HFF-Myc (cell line): ENCODE measurements at regions not wholly inside any gene's neighbourhood (a gene's known extent, or its start where the extent isn't known, plus 50 kb on each side); places are given as distances from the start of the nearest gene placed in this dataset.

ENCODE experiments used
- DNase-seq: peaks from one replicate; pipeline ENCODE4 v3.0.0-alpha.2; 2011; ENCODE audit warnings: low read depth; ENCODE audit errors: extremely low read depth
- H3K4me3 ChIP-seq: replicated peaks from 2 replicates; pipeline ENCODE4 v1.5.1; 2011; ENCODE audit warnings: low read depth, mild to moderate bottlenecking, control low read depth, low read length
- CTCF ChIP-seq: IDR thresholded peaks from 2 replicates; pipeline ENCODE4 v1.5.1; 2012; ENCODE audit warnings: mild to moderate bottlenecking, low read depth, low read length, control low read depth; ENCODE audit errors: missing control alignments

- no peak for TF ChIP-seq CTCF
- no peak overlapping the region for H3K4me3 ChIP-seq
- no peak for DNase-seq
These were observed 106.9 kb downstream of the TBC1D30 start for GRCh38 chr12:64931321-64931720.

GRCh38 chr12:64931981-64932380, 107.5 kb downstream of the TBC1D30 start:
- DNase-seq = no peak
- TF ChIP-seq CTCF = no peak
- no peak overlapping the region for H3K4me3 ChIP-seq

- no peak for DNase-seq
- no peak for TF ChIP-seq CTCF
These were observed 109.3 kb downstream of the TBC1D30 start for GRCh38 chr12:64933791-64934190.

GRCh38 chr12:64937452-64937851, 113.0 kb downstream of the TBC1D30 start:
- H3K4me3 ChIP-seq = no peak overlapping the region

More at GRCh38 chr12:64933791-64934190, 109.3 kb downstream of the TBC1D30 start:
- no peak overlapping the region for H3K4me3 ChIP-seq

GRCh38 chr12:64938179-64938578, 113.7 kb downstream of the TBC1D30 start:
- TF ChIP-seq CTCF = no peak
- DNase-seq = no peak
- no peak overlapping the region for H3K4me3 ChIP-seq

More at GRCh38 chr12:64937452-64937851, 113.0 kb downstream of the TBC1D30 start:
- TF ChIP-seq CTCF = no peak
- DNase-seq = no peak

- H3K4me3 ChIP-seq = no peak overlapping the region
- DNase-seq = no peak
- TF ChIP-seq CTCF = no peak
These were observed 119.2 kb downstream of the TBC1D30 start for GRCh38 chr12:64943686-64944085.

- TF ChIP-seq CTCF = no peak
- no peak for DNase-seq
- H3K4me3 ChIP-seq = no peak overlapping the region
These were observed 120.5 kb downstream of the TBC1D30 start for GRCh38 chr12:64944966-64945365.
